Sigmoid colon (tissue), 6 donors: ENCODE measurements at regions not wholly inside any gene's neighbourhood (a gene's known extent, or its start where the extent isn't known, plus 50 kb on each side); places are given as distances from the start of the nearest gene placed in this dataset.
A peak's percentile ranks its signal among the peaks of the same experiment; 100 is the strongest.

Experiments
- DNase-seq: peaks from one replicate; pipeline ENCODE4 v3.0.0-alpha.2; 2019
- H3K27ac ChIP-seq, 4 donors: fragments of 200-600 bp; sonication (generic); one replicate each; pipeline ENCODE4 v1.5.1; 2016 to 2019; ENCODE audit warnings: mild to moderate bottlenecking in 1 of 4
- H3K27me3 ChIP-seq, 3 donors: fragments of 200-600 bp; sonication (generic); one replicate each; pipeline ENCODE4 v1.5.1; 2019; ENCODE audit warnings: mild to moderate bottlenecking in 1 of 3
- H3K36me3 ChIP-seq, 4 donors: fragments of 200-600 bp; sonication (generic); one replicate each; pipeline ENCODE4 v1.5.1; 2016 to 2019
- H3K4me1 ChIP-seq, 4 donors: fragments of 200-600 bp; sonication (generic); one replicate each; pipeline ENCODE4 v1.5.1; 2017 to 2019
- H3K4me3 ChIP-seq, 4 donors: fragments of 200-600 bp; sonication (generic); one replicate each; pipeline ENCODE4 v1.5.1; 2017 to 2019; ENCODE audit warnings: mild to moderate bottlenecking in 2 of 4, moderate library complexity in 1 of 4
- H3K9me3 ChIP-seq, 4 donors: fragments of 200-600 bp in 3 of 4; sonication (generic) in 3 of 4; one replicate each; pipeline versions ENCODE4 v1.5.1 to v1.6.1; 2013 to 2019
- EP300 ChIP-seq, 4 donors: sonication (generic); formaldehyde crosslinking; IDR thresholded peaks; one replicate each; pipeline ENCODE4 v1.6.1; 2017; ENCODE audit warnings: antibody characterized with exemption in 4 of 4
- POLR2A ChIP-seq, 2 donors: fragments of 450-650 bp; IDR thresholded peaks; one replicate each; pipeline ENCODE4 v1.6.1; 2016; ENCODE audit warnings: antibody characterized with exemption in 2 of 2, mild to moderate bottlenecking in 2 of 2, moderate library complexity in 2 of 2
- POLR2AphosphoS5 ChIP-seq, 4 donors: sonication (generic); formaldehyde crosslinking; IDR thresholded peaks; one replicate each; pipeline ENCODE4 v1.6.1; 2017; ENCODE audit warnings: antibody characterized with exemption in 4 of 4
- WGBS, 2 donors: extraction: QIAGEN DNeasy Blood & Tissue Kit; methylation state at CpG; one replicate each; pipeline ENCODE4 v1.1.7; 2013; 5-methylcytosine and 5-hydroxymethylcytosine counted together
- intact Hi-C: fragments of 100-400 bp; cut with DNase I; formaldehyde crosslinking; loops from one replicate; pipeline ENCODE4 v1.15.1; 2023
- TF ChIP-seq, protein P1 (sequence below), 4 experiments: fragments of 450-650 bp in 3 of 4; fragments of 200-600 bp in 1 of 4; IDR thresholded peaks; one replicate each; pipeline ENCODE4 v1.5.1; 2016 to 2019; ENCODE audit warnings: antibody characterized with exemption in 4 of 4, mild to moderate bottlenecking in 3 of 4, moderate library complexity in 2 of 4
- donor health status: healthy with polysubstance abuse.
- donor health status: healthy.

GRCh38 chr11:112310848-112311247 is 50.2 kb upstream of the PLET1 start:
- no peaks in the 10 kb centered on the region for H3K4me1 ChIP-seq
- no peak overlapping the region for H3K27ac ChIP-seq
- H3K4me3 ChIP-seq, result no peak overlapping the region
- no peaks in the 10 kb centered on the region for H3K36me3 ChIP-seq
- H3K9me3 ChIP-seq, result no peaks in the 10 kb centered on the region
- 91 to 92% methylated on average over 8 of the region's 8 CpGs for WGBS, 2 donors
- no peak for TF ChIP-seq POLR2AphosphoS5 (IDR thresholded peaks at IDR 0.05)
- no peak for TF ChIP-seq EP300 (IDR thresholded peaks at IDR 0.05)
- no peak for TF ChIP-seq POLR2A (IDR thresholded peaks at IDR 0.05)
- TF ChIP-seq, protein P1, sequence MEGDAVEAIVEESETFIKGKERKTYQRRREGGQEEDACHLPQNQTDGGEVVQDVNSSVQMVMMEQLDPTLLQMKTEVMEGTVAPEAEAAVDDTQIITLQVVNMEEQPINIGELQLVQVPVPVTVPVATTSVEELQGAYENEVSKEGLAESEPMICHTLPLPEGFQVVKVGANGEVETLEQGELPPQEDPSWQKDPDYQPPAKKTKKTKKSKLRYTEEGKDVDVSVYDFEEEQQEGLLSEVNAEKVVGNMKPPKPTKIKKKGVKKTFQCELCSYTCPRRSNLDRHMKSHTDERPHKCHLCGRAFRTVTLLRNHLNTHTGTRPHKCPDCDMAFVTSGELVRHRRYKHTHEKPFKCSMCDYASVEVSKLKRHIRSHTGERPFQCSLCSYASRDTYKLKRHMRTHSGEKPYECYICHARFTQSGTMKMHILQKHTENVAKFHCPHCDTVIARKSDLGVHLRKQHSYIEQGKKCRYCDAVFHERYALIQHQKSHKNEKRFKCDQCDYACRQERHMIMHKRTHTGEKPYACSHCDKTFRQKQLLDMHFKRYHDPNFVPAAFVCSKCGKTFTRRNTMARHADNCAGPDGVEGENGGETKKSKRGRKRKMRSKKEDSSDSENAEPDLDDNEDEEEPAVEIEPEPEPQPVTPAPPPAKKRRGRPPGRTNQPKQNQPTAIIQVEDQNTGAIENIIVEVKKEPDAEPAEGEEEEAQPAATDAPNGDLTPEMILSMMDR (IDR thresholded peaks at IDR 0.05), result no peak
- no peaks in the 10 kb centered on the region for H3K27me3 ChIP-seq
- intact Hi-C loops, result no loop called here
- no peak for DNase-seq

GRCh38 chr11:112315057-112315720 is 54.5 kb upstream of the PLET1 start:
- TF ChIP-seq, protein P1 (IDR thresholded peaks at IDR 0.05), result no peak
- TF ChIP-seq POLR2A (IDR thresholded peaks at IDR 0.05) (no peak), EP300 (IDR thresholded peaks at IDR 0.05) (no peak), POLR2AphosphoS5 (IDR thresholded peaks at IDR 0.05) (no peak)
- DNase-seq, result no peak
- Histone ChIP-seq H3K4me1 (peaks cover 0 to 27% (median 26%) of the 10 kb centered on the region in 4 donors), H3K4me3 (no peak overlapping the region), H3K27me3 (no peaks in the 10 kb centered on the region), H3K27ac (no peak overlapping the region), H3K36me3 (no peaks in the 10 kb centered on the region), H3K9me3 (no peaks in the 10 kb centered on the region)
- intact Hi-C loops, result no loop called here
- WGBS, 2 donors, result 87 to 92% methylated on average over 8 of the region's 8 CpGs

GRCh38 chr11:112315861-112316739 is 55.4 kb upstream of the PLET1 start:
- TF ChIP-seq, protein P1 (IDR thresholded peaks at IDR 0.05), result no peak
- DNase-seq, result no peak
- intact Hi-C loops, result no loop called here
- 85 to 90% methylated on average over 11 of the region's 11 CpGs for WGBS, 2 donors
- H3K27ac ChIP-seq, result peak overlapping the region in 2 of 4 donors; percentile 58 to 74
- no peak overlapping the region for H3K4me3 ChIP-seq
- no peaks in the 10 kb centered on the region for H3K27me3 ChIP-seq
- no peaks in the 10 kb centered on the region for H3K36me3 ChIP-seq
- no peaks in the 10 kb centered on the region for H3K9me3 ChIP-seq
- H3K4me1 ChIP-seq, result peaks cover 0 to 36% (median 35%) of the 10 kb centered on the region in 4 donors

- Histone ChIP-seq H3K9me3 (no peaks in the 10 kb centered on the region), H3K36me3 (no peaks in the 10 kb centered on the region), H3K27ac (peak overlapping the region; percentile 51 to 74 (median 56)), H3K4me1 (peaks cover 0 to 45% (median 35%) of the 10 kb centered on the region in 4 donors), H3K4me3 (no peak overlapping the region), H3K27me3 (no peaks in the 10 kb centered on the region)
- intact Hi-C loops, result no loop called here
- no peak for DNase-seq
- WGBS, 2 donors, result 68 to 74% methylated on average over 4 of the region's 4 CpGs
- TF ChIP-seq POLR2AphosphoS5 (IDR thresholded peaks at IDR 0.05) (no peak), EP300 (IDR thresholded peaks at IDR 0.05) (no peak), POLR2A (IDR thresholded peaks at IDR 0.05) (no peak)
- TF ChIP-seq, protein P1 (IDR thresholded peaks at IDR 0.05), result no peak
These were observed 56.3 kb upstream of the PLET1 start for GRCh38 chr11:112316971-112317370.
